ENCODE measurements at regions not wholly inside any gene's neighbourhood (a gene's known extent, or its start where the extent isn't known, plus 50 kb on each side); places are given as distances from the start of the nearest gene placed in this dataset.

DNA sequence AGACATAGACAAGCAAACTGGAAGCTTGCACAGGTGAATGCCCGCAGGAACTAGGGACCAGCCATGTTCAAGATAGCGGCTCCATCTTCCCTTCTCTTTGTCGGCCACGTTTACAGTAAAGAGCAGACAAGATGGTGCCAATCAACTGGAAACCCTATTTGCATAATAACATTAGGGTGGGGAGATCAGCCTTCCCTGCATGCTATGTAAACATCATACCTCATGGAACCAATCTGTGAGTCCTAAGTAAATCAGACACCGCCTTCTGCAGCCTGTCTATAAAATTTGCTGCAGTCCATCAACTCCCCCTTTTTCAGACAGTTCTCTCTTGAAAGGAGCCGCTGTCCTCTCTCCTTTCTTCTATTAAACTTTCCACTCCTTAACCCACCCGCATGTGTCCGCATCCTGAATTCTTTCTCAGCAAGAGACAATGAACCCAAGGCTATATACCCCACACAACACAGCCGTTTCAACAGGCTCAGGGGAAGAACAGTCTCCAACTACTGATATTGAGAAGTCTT is 384.4 kb downstream of the EIPR1 start:
- CTCF ChIA-PET: no interaction called here
- no peaks in the 10 kb centered on the region for H3K9me3 Mint-ChIP-seq (ENCODE audit: insufficient read depth)

DNA sequence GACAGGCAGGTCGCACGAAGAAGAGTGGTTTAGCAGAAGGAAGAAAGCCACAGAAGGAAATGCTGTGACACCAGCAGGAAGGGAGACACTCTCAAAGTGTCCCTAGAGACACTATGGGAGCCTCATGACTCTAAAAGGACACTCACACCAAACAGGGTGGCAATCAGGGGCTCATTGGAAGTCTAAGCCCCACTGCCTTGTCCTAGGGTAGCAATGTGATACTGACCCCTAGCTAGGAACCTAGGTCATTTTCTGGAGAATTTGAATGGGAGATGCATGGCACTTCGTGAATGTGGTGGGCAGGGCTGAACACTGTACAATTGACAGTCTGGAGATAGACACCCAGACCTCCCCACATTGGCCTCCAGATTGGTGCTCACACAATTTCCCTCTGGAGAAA is 385.0 kb downstream of the EIPR1 start:
- WGBS (ENCODE audit: insufficient coverage): 0% methylated on average over 2 of the region's 3 CpGs
- Histone ChIP-seq H3K79me2 (ENCODE audit: control insufficient read depth, insufficient read depth, low read length) (no peaks in the 10 kb centered on the region), H4K20me1 (ENCODE audit: control insufficient read depth, insufficient read depth, low read length, poor library complexity, severe bottlenecking) (no peaks in the 10 kb centered on the region), H3K9me3 (ENCODE audit: control extremely low read depth in 1 of 3, control insufficient read depth in 2 of 3, insufficient read depth in 1 of 3, low read length in 2 of 3) (peaks cover 0 to 1% (median 0%) of the 10 kb centered on the region in 3 donors), H3K9ac (ENCODE audit: low read length) (no peak overlapping the region), H3K27ac (ENCODE audit: low read length in 2 of 2) (no peak overlapping the region), H3K36me3 (replicated peaks in 1 of 2; ENCODE audit: control extremely low read depth in 1 of 2, control insufficient read depth in 1 of 2, extremely low read depth in 1 of 2, insufficient read depth in 2 of 2, low read length in 1 of 2) (no peaks in the 10 kb centered on the region), H3K4me1 (ENCODE audit: control insufficient read depth in 2 of 2, insufficient read depth in 2 of 2, low read length in 2 of 2) (peaks cover 0 to 11% of the 10 kb centered on the region in 2 donors), H3K27me3 (replicated peaks in 1 of 4; ENCODE audit: control extremely low read depth in 1 of 4, control insufficient read depth in 3 of 4, insufficient read depth in 4 of 4, low read length in 3 of 4) (no peaks in the 10 kb centered on the region), H2AFZ (ENCODE audit: insufficient read depth, low read depth, low read length, poor library complexity, severe bottlenecking) (no peak overlapping the region), H3K4me3 (ENCODE audit: control extremely low read depth in 1 of 5, extremely low read depth in 1 of 5, insufficient read depth in 1 of 5, low read depth in 2 of 5, low read length in 4 of 5) (no peak overlapping the region), H3K4me2 (replicated peaks; ENCODE audit: low read depth, low read length, poor library complexity, severe bottlenecking) (no peak overlapping the region)
- no peak for DNase-seq
- intact Hi-C loops (cut with micrococcal nuclease): no loop called here
- ChIA-PET CTCF (no interaction called here), POLR2A (no interaction called here)
- Mint-ChIP-seq H3K27me3 (peaks cover 10% of the 10 kb centered on the region), H3K27ac (no peak overlapping the region), H3K4me3 (no peak overlapping the region), H3K4me1 (no peaks in the 10 kb centered on the region), H3K9me3 (ENCODE audit: insufficient read depth) (no peaks in the 10 kb centered on the region)
- no peak for ATAC-seq (ENCODE audit: low read depth)
- TF ChIP-seq EZH2 (IDR thresholded peaks at IDR 0.05; ENCODE audit: borderline replicate concordance, insufficient read depth, low read depth, low read length, poor library complexity, severe bottlenecking) (no peak), CTCF (IDR thresholded peaks at IDR 0.05) (no peak)

More for the DNA sequence above, 384.4 kb downstream of the EIPR1 start:
- Histone ChIP-seq H3K36me3 (replicated peaks in 1 of 2; ENCODE audit: control extremely low read depth in 1 of 2, control insufficient read depth in 1 of 2, extremely low read depth in 1 of 2, insufficient read depth in 2 of 2, low read length in 1 of 2) (no peaks in the 10 kb centered on the region), H3K27ac (ENCODE audit: low read length in 2 of 2) (no peak overlapping the region), H3K4me2 (replicated peaks; ENCODE audit: low read depth, low read length, poor library complexity, severe bottlenecking) (no peak overlapping the region), H3K4me1 (ENCODE audit: control insufficient read depth in 2 of 2, insufficient read depth in 2 of 2, low read length in 2 of 2) (peaks cover 0 to 11% of the 10 kb centered on the region in 2 donors), H2AFZ (ENCODE audit: insufficient read depth, low read depth, low read length, poor library complexity, severe bottlenecking) (no peak overlapping the region), H3K79me2 (ENCODE audit: control insufficient read depth, insufficient read depth, low read length) (no peaks in the 10 kb centered on the region), H3K9me3 (ENCODE audit: control extremely low read depth in 1 of 3, control insufficient read depth in 2 of 3, insufficient read depth in 1 of 3, low read length in 2 of 3) (peaks cover 0 to 1% (median 0%) of the 10 kb centered on the region in 3 donors), H3K27me3 (replicated peaks in 1 of 4; ENCODE audit: control extremely low read depth in 1 of 4, control insufficient read depth in 3 of 4, insufficient read depth in 4 of 4, low read length in 3 of 4) (no peaks in the 10 kb centered on the region), H3K9ac (ENCODE audit: low read length) (no peak overlapping the region), H3K4me3 (ENCODE audit: control extremely low read depth in 1 of 5, extremely low read depth in 1 of 5, insufficient read depth in 1 of 5, low read depth in 2 of 5, low read length in 4 of 5) (no peak overlapping the region), H4K20me1 (ENCODE audit: control insufficient read depth, insufficient read depth, low read length, poor library complexity, severe bottlenecking) (no peaks in the 10 kb centered on the region)
- Mint-ChIP-seq H3K27ac (no peak overlapping the region), H3K4me1 (no peaks in the 10 kb centered on the region), H3K4me3 (no peak overlapping the region), H3K27me3 (peaks cover 10% of the 10 kb centered on the region)
- 86% methylated on average over 7 of the region's 9 CpGs for WGBS (ENCODE audit: insufficient coverage)
- intact Hi-C loops (cut with micrococcal nuclease): no loop called here
- POLR2A ChIA-PET: no interaction called here
- no peak for DNase-seq
- no peak for ATAC-seq (ENCODE audit: low read depth)
- no peak for TF ChIP-seq EZH2 (IDR thresholded peaks at IDR 0.05; ENCODE audit: borderline replicate concordance, insufficient read depth, low read depth, low read length, poor library complexity, severe bottlenecking)
- TF ChIP-seq CTCF (IDR thresholded peaks at IDR 0.05): no peak
